GM20431 (cell line): ENCODE measurements at regions not wholly inside any gene's neighbourhood (a gene's known extent, or its start where the extent isn't known, plus 50 kb on each side); places are given as distances from the start of the nearest gene placed in this dataset.

Experiments used
- in situ Hi-C: fragments of 300-500 bp; cut with MseI, MboI; formaldehyde crosslinking; loops from one replicate; pipeline ENCODE4 v1.15.0; 2020; ENCODE audit warnings: low sequenced_read_pairs; ENCODE audit not compliant: unreplicated experiment

DNA sequence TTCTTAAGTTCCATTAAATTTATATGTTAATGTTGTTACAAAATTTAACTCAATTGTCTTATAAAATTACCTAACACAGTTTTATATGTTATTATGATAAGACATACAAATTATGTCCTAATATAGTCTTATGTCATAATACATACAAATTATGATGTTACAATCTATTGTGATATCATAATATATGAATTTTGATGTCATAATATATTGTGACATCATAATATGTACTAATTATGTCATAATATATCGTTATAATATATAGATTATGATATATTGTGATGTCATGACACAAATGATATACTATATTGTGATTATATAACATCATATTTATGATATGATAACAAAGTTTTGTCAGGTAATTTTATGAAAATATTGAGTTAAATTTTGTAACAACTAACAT, 1789.6 kb downstream of the TP53TG3F start:
- in situ Hi-C loops, result no loop called here

DNA sequence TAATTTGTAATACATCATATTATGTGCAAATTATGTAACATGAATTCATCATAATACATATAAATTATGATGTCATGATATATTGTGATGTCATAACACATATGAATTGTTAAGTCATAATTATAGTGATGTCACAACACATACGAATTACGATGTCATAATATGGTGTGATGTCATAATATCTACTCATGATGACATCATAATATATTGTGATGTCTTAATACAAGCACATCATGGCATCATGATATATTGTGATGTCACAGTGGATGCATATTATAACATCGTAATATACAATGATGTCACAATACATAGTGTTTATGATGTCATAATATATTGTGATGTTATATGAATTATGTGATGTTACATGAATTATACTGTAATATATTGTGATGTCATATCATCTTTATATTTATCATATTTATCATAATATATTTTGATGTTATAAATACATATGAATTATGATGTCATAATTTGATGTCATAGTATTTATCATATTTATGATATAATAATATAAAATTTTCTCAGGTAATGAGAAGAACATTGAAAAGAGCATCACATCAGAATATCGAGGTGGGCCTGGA, 1793.0 kb downstream of the TP53TG3F start:
- in situ Hi-C loops, result no loop called here

DNA sequence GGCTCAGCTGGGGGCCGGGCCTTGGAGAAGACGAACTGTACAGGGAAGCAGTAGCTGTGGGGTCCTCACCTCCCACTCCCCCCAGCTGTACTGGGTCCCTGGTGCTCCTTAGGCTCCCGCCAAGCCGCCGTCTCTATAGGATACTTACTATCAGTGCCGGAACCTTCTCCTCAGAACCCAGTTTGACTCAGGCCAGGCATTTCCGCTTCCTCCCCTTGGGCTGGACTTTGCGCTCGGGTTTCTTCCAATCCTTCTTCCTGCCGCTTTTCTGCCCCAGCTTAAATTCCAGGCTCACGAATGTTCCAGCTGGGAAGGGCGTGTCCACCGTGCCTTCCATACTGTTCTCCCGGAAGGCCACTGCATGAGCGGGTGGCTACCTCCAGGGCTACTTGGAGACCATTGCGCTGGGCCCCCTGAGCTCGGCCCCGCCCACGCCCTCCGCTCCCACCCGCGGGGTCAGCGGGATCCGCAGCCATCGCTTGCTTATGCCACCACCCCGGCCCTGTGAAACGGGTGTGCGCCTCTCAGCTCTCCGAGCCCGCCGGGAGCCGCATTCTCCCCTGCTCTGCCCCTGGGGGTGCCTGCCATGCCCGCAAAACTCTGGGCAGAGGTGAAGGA, 1795.9 kb downstream of the TP53TG3F start:
- in situ Hi-C loops, result no loop called here

DNA sequence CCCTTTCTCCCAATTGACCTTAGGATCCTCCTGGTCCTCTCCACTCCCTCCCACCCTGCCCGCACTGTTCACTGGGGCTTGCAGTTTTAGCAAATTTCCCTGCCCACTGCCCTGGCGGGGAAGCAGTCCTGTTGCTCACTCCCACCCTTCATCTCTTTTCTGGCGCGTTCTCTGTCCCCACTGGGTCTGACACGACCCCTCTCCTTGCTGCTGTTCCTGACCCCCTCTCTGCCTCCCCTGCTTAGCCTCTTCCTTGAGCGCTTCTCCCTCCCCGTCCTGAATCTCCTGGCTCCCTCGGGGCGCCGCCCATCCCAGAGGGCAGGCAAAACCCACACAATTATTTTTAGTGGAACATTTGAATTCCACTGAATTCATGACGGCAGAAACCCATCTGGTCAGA, 1796.4 kb downstream of the TP53TG3F start:
- in situ Hi-C loops, result no loop called here

DNA sequence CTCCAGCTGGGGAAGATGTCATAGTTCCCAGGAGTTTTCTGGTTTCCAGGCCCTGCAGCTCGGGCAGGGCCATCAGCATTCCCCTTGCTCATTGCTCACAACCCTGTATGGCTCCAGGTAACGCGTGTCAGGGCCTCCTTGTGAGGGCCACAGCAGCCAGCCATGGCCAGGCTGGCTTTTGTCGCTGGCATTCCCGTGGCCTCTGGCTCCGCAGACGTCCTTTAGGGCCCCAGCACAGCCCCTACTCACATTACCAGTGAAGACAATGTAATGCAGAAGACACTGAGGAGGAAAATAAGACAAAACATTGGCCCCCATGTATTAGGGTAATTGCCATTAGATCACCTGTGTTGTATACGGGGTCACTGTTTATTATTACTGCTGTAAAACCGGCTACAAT, 1799.0 kb downstream of the TP53TG3F start:
- in situ Hi-C loops, result no loop called here

DNA sequence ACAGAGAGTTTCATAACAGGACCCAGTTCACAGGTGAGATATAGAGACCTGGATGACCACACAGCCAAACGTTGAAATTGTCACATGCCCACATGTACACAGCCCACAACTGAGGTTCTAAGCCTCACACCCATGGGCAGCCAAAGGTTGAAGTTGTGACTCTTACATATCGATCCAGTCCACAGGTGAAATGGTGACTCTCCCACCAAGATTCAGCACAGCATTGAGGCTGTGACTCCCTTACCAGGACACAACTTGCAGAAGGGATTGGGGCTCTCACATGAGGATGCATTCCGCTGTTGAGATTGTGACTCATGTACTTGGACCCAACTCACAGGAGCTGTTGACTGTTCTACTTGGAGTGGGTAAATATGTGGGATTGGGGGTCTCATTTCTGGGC, 1836.4 kb downstream of the TP53TG3F start:
- in situ Hi-C loops, result no loop called here

DNA sequence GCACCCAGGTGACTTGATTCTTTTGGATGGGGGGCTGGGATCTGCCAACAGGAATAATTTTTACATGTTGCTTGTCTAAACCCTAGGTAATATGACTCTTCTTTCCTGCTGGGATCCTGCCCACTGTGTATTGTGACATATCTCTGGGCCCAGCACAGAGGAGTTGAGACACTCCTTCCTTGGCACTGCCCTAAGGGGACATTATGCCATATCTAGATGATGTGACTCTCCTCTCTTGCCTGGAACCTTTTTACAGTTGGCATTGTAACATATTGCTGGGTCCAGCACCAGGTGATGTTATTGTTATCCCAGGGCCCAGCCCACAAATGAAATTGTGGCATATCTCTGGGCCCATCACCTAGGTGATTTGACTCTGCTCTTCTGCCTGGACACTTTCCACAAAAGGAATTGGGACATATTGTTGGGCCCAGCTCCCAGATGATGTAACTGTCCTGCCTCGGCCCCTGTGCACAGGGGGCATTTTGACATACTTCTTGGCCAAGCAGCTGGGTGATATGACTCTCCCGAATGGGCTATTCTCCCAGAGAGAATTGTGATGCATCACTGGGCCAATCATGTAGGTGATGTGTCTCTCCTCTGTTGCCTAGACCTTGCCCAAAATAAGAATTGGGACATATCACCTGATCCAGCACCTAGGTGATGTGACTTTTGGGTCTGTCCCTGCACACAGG, 1837.7 kb downstream of the TP53TG3F start:
- in situ Hi-C loops, result no loop called here

DNA sequence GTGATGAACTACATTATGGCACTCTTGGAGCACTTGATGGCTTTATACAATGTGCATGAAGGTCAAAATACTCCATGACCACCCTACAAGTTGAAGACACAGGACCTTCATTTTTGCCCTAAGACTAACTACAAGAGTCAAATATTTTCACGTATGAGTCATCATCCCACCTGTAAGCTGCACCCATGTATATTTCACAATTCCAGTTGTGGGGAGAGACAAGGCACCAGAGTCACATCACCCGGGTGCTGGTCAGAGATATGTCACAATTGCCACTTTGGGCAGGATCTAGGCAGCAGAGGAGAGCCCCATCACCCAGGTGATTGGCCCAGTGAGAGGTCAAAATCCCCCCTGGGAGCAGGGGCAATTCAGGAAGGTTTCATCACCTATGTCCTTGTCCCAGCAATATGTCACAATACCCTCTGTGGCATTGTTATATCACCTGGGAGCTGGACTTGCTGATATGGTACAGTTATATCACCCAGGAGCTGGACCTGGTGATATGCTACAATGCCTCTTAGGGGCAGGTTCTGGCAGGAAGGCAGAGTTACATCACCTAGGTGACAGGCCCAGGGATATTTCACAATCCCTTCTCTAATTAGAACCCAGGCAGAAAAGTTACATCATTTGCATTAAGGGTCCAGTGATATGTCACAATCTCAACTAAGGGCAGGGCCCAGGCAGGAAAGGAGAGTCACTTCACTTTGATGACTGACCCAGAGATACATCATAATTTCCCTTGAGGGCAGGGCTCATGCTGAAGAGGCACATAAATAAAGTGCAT, 1839.2 kb downstream of the TP53TG3F start:
- in situ Hi-C loops, result no loop called here

DNA sequence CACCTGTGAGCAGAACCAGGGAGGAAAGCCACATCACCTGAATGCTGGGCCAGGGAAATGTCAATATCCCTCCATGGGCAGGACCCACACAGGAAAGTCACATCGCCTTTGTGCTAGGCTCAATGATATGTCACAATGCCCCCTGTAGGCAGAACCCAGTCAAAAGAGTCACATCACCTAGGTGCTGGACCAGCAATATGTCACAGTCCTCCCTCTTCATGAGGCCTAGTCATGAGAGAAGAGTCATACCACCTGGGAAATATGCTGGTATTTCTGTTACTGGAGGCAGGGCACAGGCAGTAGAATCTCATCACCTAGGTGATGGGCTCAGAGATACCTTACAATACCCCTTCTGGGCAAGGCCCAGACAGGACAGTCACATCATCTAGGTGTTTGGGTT, 1843.4 kb downstream of the TP53TG3F start:
- in situ Hi-C loops, result no loop called here

DNA sequence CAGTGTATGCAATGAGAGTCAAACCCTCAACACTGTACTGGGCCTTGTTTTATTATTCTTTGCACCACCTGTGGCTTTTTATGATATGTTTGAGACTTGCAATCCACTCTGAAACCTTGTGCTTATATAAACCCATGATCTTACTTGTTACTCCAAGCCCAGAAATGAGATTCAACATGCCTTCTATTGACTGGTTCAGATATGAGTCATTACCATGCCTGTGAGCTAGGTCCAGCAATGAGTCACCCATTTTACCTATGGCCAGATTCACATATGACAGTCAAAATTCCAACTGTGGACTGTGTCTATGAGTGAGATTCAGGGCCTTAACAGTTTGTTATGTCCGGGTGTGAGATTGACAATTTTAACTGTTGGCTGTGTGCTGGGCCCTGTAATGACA, 1846.1 kb downstream of the TP53TG3F start:
- in situ Hi-C loops, result no loop called here

DNA sequence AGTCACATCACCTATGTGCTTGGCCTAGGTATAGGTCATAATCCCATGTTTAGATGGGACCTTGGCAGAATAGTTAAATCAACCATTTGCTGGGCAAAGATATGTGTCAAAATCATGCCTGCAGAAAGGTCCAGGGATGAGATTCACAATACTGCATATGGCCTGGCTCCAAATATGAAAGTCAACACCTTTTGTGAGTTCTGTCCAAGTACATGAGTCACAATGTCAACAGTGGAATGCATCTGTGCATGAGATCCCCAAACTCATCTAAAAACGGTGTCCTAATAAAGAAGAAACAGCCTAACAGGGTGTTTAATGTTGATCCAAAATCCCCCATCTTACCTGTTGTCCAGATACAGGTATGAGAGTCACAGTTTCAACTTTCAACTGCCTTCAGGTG, 1847.5 kb downstream of the TP53TG3F start:
- in situ Hi-C loops, result no loop called here

DNA sequence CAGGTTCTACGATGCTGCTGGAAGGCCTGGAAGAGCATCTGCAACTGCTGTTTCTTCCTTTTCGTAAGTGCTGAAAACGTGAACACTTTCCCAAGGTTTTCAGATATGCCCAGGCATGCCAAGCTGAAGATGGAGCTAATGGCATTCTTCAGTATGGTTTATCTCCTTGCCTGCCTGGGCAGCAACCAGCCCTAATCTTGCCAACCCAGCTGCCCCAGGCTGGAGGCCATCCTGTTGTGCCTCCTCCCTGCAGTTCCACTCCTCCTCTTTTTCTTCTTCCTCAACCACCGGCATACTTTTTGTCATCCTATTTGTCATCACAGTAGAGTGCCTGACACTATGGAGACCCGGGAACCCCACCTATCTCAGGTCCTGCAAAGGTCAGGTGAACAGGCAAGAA, 1849.3 kb downstream of the TP53TG3F start:
- in situ Hi-C loops, result no loop called here

DNA sequence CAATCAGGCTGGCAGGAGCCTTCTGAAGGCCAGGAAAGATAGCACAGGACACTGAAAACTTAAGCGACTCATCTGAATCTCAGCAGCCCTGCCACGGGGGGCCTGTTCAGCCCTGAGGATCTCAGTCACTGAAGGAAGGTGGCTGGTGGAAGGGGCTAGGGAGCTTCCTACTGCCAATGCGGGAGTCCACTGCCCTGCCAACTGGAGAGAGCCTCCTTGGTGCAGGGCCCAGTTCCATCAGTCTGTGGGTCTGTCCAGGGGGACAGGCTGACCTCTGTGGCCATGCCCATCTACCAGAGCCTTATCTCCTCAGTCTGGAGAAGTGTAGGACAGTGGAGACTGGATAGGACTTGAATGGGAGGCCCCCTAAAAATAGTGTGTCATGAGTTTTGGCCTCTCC, 1851.6 kb downstream of the TP53TG3F start:
- in situ Hi-C loops, result no loop called here

DNA sequence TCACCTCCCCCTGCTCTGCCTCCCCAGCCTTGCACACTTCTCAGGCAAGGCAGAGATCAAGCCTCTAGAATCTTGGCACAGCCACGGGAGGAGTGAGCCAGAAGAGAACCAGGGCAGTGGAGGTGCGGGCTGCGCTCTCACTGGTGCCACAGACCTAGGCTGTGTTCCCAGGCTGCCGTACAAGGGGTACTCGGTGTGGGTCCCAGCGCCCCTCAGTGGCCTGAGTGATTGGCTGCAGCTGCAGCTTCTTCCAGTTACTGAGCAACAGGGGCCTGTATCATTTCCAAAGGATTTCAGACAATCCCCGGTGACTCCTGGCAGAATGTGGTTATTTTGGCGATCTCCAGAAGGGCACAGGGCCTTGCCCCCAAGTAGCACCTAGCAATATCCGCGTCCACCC, 1852.1 kb downstream of the TP53TG3F start:
- in situ Hi-C loops, result no loop called here

DNA sequence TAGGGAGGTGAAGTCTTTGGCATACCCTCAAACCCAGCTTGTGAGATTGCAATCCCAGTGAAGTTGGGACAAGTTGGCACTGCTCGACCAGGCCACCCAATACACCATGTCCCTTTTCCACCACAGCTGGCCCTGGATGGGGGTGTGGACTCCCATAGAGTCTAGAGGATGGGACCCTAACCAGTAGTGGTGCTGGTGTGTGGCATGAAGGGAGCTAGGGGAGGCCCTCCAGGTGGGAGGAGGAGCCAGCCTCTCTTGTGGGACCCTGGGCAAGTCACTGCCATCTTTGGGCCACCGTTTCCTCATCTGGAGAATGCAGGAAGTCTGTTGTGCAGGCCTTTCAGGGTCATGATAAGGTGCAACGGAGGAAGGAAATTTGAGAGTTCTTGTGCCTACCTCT, 1854.9 kb downstream of the TP53TG3F start:
- in situ Hi-C loops, result no loop called here

DNA sequence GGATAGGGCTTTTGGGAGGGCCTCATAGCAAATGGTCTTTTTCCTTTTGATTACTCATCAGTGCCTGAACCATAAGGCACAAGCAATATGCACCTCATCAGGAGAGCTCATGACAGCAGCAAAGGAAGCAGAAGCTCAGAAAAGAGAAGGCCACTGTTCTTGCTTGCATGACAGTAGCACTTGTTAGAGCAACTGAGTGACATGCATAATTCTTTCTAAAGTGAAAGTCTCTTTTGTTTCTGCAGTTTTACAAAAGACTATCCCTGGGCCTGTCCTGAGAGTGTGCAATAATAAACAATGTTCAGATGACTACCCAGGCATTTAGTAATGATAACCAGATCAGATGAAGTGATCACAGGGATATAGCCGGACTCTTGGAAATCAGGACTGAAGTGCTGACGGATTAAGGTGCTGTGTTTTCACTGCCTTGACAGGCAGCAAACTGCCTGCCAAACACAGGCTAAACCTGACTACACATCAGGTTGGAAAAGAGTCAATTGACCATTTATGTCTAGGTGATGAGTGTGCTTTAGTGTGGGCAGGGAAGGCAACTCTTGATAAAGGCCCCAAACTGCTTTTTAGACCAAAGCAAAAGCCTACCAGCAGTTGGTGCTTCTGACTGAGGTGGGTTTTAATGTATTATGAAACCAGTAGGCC, 1860.3 kb downstream of the TP53TG3F start:
- in situ Hi-C loops, result no loop called here

DNA sequence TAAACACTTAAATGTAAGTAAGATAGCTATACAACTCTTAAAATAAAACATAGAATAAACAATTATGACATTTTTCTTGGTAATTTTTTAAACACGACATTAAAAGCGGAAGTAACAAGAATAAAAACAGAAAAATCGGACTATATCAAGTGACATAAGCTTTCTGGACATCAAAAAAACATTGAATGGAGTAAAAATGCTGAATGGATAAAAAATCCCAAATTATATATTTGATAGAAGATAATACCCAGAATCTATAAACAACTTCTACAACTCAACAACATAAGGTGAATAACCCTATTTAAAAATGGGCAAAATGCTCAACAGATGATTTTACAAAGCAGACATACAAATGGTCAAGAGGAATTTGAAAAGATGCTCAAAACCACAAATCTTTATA, 1866.5 kb downstream of the TP53TG3F start:
- in situ Hi-C loops, result no loop called here

DNA sequence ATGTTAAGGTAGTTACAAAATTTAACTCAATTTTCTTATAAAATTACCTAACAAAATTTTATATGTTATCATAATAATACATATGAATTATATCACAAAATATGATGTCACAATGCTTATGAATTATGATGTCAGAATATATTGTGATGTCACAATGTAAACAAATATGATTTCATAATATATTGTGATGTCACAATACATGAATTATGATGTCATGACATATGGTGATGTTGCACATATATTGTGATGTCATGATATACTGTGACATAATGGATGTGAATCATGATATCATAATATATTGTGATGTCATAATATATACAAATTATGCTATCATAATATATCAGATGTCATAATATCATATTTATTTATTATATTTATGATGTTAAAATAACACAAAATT, 1879.9 kb downstream of the TP53TG3F start:
- in situ Hi-C loops, result no loop called here

DNA sequence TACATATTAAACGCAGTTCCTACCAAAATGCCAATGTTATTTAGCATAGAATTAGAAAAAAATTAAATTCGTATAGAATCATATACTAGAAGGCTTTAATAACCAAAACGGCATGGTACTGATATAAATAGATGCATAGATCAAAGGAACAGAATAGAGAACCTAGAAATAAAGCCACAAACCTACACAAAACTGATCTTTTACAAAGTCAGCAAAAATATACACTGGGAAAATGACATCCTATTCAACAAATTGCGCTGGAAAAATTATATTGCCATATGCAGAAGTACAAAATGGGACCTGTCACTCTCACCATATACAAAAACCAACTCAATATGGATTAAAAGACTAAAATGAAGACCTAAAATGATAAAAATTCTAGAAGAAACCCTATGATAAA, 1882.6 kb downstream of the TP53TG3F start:
- in situ Hi-C loops, result no loop called here

DNA sequence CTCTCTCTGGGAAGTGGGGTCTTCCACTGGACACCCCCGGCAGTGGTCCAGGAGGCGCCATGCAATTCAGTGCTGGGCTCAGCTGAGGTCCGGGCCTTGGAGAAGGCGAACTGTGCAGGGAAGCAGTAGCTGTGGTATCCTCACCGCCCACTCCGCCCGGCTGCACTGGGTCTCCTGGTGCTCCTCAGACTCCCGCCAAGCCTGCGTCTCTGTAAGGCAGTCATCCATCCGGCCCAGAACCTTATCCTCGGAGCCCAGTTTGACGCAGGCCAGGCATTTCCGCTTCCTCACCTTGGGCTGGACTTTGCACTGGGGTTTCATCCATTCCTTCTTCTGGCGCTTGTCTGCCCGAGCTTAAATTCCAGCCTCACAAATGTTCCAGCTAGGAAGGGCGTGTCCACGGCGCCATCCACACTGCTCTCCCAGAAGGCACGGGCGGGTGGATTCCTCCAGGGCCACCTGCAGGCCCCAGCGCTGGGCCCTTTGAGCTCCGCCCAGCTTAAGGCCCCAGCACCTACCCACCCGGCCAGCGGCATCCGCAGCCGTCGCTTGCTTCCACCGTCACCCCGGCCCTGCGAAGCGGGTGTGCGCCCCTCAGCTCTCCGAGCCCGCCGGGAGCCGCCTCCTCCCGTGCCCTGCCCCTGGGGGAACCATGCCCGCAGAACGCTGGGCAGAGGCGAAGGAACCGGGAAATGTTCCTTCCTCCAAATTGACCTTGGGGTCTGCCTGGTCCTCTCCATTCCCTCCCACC, 1884.8 kb downstream of the TP53TG3F start:
- in situ Hi-C loops, result no loop called here
